ENCODE measurements at regions not wholly inside any gene's neighbourhood (a gene's known extent, or its start where the extent isn't known, plus 50 kb on each side); places are given as distances from the start of the nearest gene placed in this dataset.

- no peak for DNase-seq (ENCODE audit: low spot score)
Measured at GRCh38 chr7:125670926-125671572, 741.4 kb upstream of the POT1 start.

- DNase-seq (ENCODE audit: low spot score) = no peak
Measured at GRCh38 chr7:125668321-125668993, 738.8 kb upstream of the POT1 start.

GRCh38 chr7:125664625-125665024, 735.0 kb upstream of the POT1 start:
- DNase-seq (ENCODE audit: low spot score) = no peak

- DNase-seq (ENCODE audit: low spot score) = no peak
Measured at GRCh38 chr7:125663961-125664360, 734.3 kb upstream of the POT1 start.

- no peak for DNase-seq (ENCODE audit: low spot score)
Measured at GRCh38 chr7:125661677-125662076, 732.1 kb upstream of the POT1 start.

- no peak for DNase-seq (ENCODE audit: low spot score)
Measured at GRCh38 chr7:125661006-125661405, 731.4 kb upstream of the POT1 start.

- no peak for DNase-seq (ENCODE audit: low spot score)
Measured at GRCh38 chr7:125654076-125654475, 724.5 kb upstream of the POT1 start.

GRCh38 chr7:125651823-125652528, 722.4 kb upstream of the POT1 start:
- no peak for DNase-seq (ENCODE audit: low spot score)

- no peak for DNase-seq (ENCODE audit: low spot score)
Measured at GRCh38 chr7:125648543-125648942, 718.9 kb upstream of the POT1 start.

GRCh38 chr7:125645770-125646169, 716.1 kb upstream of the POT1 start:
- DNase-seq (ENCODE audit: low spot score) = no peak

GRCh38 chr7:125644109-125644508, 714.5 kb upstream of the POT1 start:
- no peak for DNase-seq (ENCODE audit: low spot score)

GRCh38 chr7:125643302-125643701, 713.7 kb upstream of the POT1 start:
- DNase-seq (ENCODE audit: low spot score) = no peak

GRCh38 chr7:125641884-125642283, 712.3 kb upstream of the POT1 start:
- no peak for DNase-seq (ENCODE audit: low spot score)

- no peak for DNase-seq (ENCODE audit: low spot score)
Measured at GRCh38 chr7:125636320-125636962, 706.8 kb upstream of the POT1 start.

- no peak for DNase-seq (ENCODE audit: low spot score)
Measured at GRCh38 chr7:125618516-125618915, 688.9 kb upstream of the POT1 start.

- no peak for DNase-seq (ENCODE audit: low spot score)
Measured at GRCh38 chr7:125611582-125611981, 682.0 kb upstream of the POT1 start.

GRCh38 chr7:125606671-125607070, 677.0 kb upstream of the POT1 start:
- no peak for DNase-seq (ENCODE audit: low spot score)

- DNase-seq (ENCODE audit: low spot score) = no peak
Measured at GRCh38 chr7:125605241-125605640, 675.6 kb upstream of the POT1 start.

GRCh38 chr7:125602441-125602840, 672.8 kb upstream of the POT1 start:
- no peak for DNase-seq (ENCODE audit: low spot score)

GRCh38 chr7:125599387-125599786, 669.8 kb upstream of the POT1 start:
- DNase-seq (ENCODE audit: low spot score) = no peak

GRCh38 chr7:125592331-125592730, 662.7 kb upstream of the POT1 start:
- no peak for DNase-seq (ENCODE audit: low spot score)

- DNase-seq (ENCODE audit: low spot score) = no peak
Measured at GRCh38 chr7:125573126-125573525, 643.5 kb upstream of the POT1 start.
